Sigmoid colon (tissue), 6 donors: ENCODE measurements at regions not wholly inside any gene's neighbourhood (a gene's known extent, or its start where the extent isn't known, plus 50 kb on each side); places are given as distances from the start of the nearest gene placed in this dataset.

Experiments
- DNase-seq: peaks from one replicate; pipeline ENCODE4 v3.0.0-alpha.2; 2019
- H3K27ac ChIP-seq, 4 donors: fragments of 200-600 bp; sonication (generic); one replicate each; pipeline ENCODE4 v1.5.1; 2016 to 2019; ENCODE audit warnings: mild to moderate bottlenecking in 1 of 4
- H3K27me3 ChIP-seq, 3 donors: fragments of 200-600 bp; sonication (generic); one replicate each; pipeline ENCODE4 v1.5.1; 2019; ENCODE audit warnings: mild to moderate bottlenecking in 1 of 3
- H3K36me3 ChIP-seq, 4 donors: fragments of 200-600 bp; sonication (generic); one replicate each; pipeline ENCODE4 v1.5.1; 2016 to 2019
- H3K4me1 ChIP-seq, 4 donors: fragments of 200-600 bp; sonication (generic); one replicate each; pipeline ENCODE4 v1.5.1; 2017 to 2019
- H3K4me3 ChIP-seq, 4 donors: fragments of 200-600 bp; sonication (generic); one replicate each; pipeline ENCODE4 v1.5.1; 2017 to 2019; ENCODE audit warnings: mild to moderate bottlenecking in 2 of 4, moderate library complexity in 1 of 4
- H3K9me3 ChIP-seq, 4 donors: fragments of 200-600 bp in 3 of 4; sonication (generic) in 3 of 4; one replicate each; pipeline versions ENCODE4 v1.5.1 to v1.6.1; 2013 to 2019
- EP300 ChIP-seq, 4 donors: sonication (generic); formaldehyde crosslinking; IDR thresholded peaks; one replicate each; pipeline ENCODE4 v1.6.1; 2017; ENCODE audit warnings: antibody characterized with exemption in 4 of 4
- POLR2A ChIP-seq, 2 donors: fragments of 450-650 bp; IDR thresholded peaks; one replicate each; pipeline ENCODE4 v1.6.1; 2016; ENCODE audit warnings: antibody characterized with exemption in 2 of 2, mild to moderate bottlenecking in 2 of 2, moderate library complexity in 2 of 2
- POLR2AphosphoS5 ChIP-seq, 4 donors: sonication (generic); formaldehyde crosslinking; IDR thresholded peaks; one replicate each; pipeline ENCODE4 v1.6.1; 2017; ENCODE audit warnings: antibody characterized with exemption in 4 of 4
- WGBS, 2 donors: extraction: QIAGEN DNeasy Blood & Tissue Kit; methylation state at CpG; one replicate each; pipeline ENCODE4 v1.1.7; 2013; 5-methylcytosine and 5-hydroxymethylcytosine counted together
- intact Hi-C: fragments of 100-400 bp; cut with DNase I; formaldehyde crosslinking; loops from one replicate; pipeline ENCODE4 v1.15.1; 2023
- TF ChIP-seq, protein P1 (sequence below), 4 experiments: fragments of 450-650 bp in 3 of 4; fragments of 200-600 bp in 1 of 4; IDR thresholded peaks; one replicate each; pipeline ENCODE4 v1.5.1; 2016 to 2019; ENCODE audit warnings: antibody characterized with exemption in 4 of 4, mild to moderate bottlenecking in 3 of 4, moderate library complexity in 2 of 4
- donor health status: healthy with polysubstance abuse.
- donor health status: healthy.

DNA sequence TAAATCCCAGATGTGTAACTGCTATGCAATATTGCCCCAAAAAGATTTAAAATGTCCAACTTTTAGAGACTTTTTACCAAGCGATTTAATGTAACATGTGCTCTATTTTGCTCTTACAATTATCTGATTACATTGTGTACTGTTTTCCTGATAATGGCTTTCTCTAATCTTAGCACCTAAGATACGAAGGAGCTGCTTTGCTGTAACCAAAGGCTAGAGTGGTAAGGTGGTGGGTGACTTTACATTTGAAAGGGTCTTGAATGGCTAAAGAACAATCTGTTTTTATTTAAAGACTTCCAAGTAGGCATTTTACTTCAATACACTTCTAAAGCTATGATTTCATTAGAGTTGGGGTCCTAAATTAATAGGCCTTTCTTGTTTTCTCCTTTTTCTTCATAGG lies 1201.6 kb upstream of the MAP3K7 start:
- Histone ChIP-seq H3K27me3 (no peaks in the 10 kb centered on the region), H3K36me3 (no peaks in the 10 kb centered on the region), H3K4me1 (no peaks in the 10 kb centered on the region), H3K27ac (no peak overlapping the region), H3K4me3 (no peak overlapping the region), H3K9me3 (no peaks in the 10 kb centered on the region)
- WGBS, 2 donors: 67 to 76% methylated on average over 2 of the region's 2 CpGs
- intact Hi-C loops: no loop called here
- DNase-seq: no peak
- TF ChIP-seq EP300 (IDR thresholded peaks at IDR 0.05): no peak
- TF ChIP-seq POLR2A (IDR thresholded peaks at IDR 0.05): no peak
- no peak for TF ChIP-seq POLR2AphosphoS5 (IDR thresholded peaks at IDR 0.05)
- TF ChIP-seq, protein P1, sequence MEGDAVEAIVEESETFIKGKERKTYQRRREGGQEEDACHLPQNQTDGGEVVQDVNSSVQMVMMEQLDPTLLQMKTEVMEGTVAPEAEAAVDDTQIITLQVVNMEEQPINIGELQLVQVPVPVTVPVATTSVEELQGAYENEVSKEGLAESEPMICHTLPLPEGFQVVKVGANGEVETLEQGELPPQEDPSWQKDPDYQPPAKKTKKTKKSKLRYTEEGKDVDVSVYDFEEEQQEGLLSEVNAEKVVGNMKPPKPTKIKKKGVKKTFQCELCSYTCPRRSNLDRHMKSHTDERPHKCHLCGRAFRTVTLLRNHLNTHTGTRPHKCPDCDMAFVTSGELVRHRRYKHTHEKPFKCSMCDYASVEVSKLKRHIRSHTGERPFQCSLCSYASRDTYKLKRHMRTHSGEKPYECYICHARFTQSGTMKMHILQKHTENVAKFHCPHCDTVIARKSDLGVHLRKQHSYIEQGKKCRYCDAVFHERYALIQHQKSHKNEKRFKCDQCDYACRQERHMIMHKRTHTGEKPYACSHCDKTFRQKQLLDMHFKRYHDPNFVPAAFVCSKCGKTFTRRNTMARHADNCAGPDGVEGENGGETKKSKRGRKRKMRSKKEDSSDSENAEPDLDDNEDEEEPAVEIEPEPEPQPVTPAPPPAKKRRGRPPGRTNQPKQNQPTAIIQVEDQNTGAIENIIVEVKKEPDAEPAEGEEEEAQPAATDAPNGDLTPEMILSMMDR (IDR thresholded peaks at IDR 0.05): no peak

DNA sequence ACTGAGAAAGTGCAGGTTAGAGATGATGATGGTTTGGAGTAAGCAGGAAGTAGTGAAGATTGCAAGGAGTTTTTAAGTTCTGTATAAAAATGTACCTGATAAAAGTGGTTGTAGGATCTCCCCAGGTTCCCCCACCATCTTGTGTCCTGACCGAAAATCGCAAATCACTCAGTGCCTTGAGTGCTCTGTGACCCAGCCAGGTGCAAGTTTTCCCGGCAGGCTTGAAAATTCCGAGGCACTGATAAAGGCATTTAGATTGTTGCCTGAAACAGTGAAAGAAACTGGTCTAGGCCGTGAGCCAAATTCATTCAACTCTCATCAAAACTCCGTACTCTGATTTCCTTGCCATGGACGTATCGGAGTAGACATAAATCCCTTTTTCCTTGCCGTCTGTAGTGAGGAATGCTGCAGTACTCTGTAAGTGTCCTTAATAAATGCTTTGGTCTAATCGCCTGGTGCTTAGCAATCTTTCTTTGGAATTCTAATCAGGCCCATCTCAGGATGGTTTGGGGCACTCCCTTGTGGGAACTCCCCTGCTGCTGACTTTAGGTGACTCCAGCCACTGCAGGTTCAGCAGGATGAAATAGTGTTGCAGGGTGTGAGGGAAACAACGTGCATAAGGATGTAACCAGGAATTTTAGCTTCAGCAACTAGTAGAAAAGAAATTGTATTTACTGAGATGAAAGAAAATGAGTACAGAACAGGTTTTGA lies 1199.8 kb upstream of the MAP3K7 start:
- Histone ChIP-seq H3K27me3 (no peaks in the 10 kb centered on the region), H3K27ac (no peak overlapping the region), H3K9me3 (no peaks in the 10 kb centered on the region), H3K4me1 (no peaks in the 10 kb centered on the region), H3K36me3 (no peaks in the 10 kb centered on the region), H3K4me3 (no peak overlapping the region)
- WGBS, 2 donors: 77 to 83% methylated on average over 11 of the region's 11 CpGs
- TF ChIP-seq EP300 (IDR thresholded peaks at IDR 0.05) (no peak), POLR2AphosphoS5 (IDR thresholded peaks at IDR 0.05) (no peak), POLR2A (IDR thresholded peaks at IDR 0.05) (no peak)
- TF ChIP-seq, protein P1 (IDR thresholded peaks at IDR 0.05): no peak
- intact Hi-C loops: no loop called here
- DNase-seq: no peak

GRCh38 chr6:91782802-91783201 lies 1195.9 kb upstream of the MAP3K7 start:
- no peak overlapping the region for H3K4me3 ChIP-seq
- 78 to 79% methylated on average over 2 of the region's 2 CpGs for WGBS, 2 donors
- TF ChIP-seq EP300 (IDR thresholded peaks at IDR 0.05): no peak
- TF ChIP-seq, protein P1 (IDR thresholded peaks at IDR 0.05): no peak
- no peak for TF ChIP-seq POLR2A (IDR thresholded peaks at IDR 0.05)
- H3K27me3 ChIP-seq: no peaks in the 10 kb centered on the region
- no peaks in the 10 kb centered on the region for H3K36me3 ChIP-seq
- intact Hi-C loops: no loop called here
- no peaks in the 10 kb centered on the region for H3K9me3 ChIP-seq
- no peak for DNase-seq
- H3K27ac ChIP-seq: no peak overlapping the region
- H3K4me1 ChIP-seq: no peaks in the 10 kb centered on the region

- 15 to 57% methylated on average over 3 of the region's 3 CpGs for WGBS, 2 donors
- Histone ChIP-seq H3K9me3 (no peaks in the 10 kb centered on the region), H3K4me3 (no peak overlapping the region), H3K4me1 (no peaks in the 10 kb centered on the region), H3K36me3 (no peaks in the 10 kb centered on the region), H3K27me3 (no peaks in the 10 kb centered on the region), H3K27ac (no peak overlapping the region)
- intact Hi-C loops: no loop called here
- TF ChIP-seq EP300 (IDR thresholded peaks at IDR 0.05): no peak
- no peak for TF ChIP-seq POLR2AphosphoS5 (IDR thresholded peaks at IDR 0.05)
- TF ChIP-seq POLR2A (IDR thresholded peaks at IDR 0.05): no peak
- TF ChIP-seq, protein P1 (IDR thresholded peaks at IDR 0.05): no peak
- no peak for DNase-seq
Measured at GRCh38 chr6:91781946-91782345, 1195.1 kb upstream of the MAP3K7 start.

DNA sequence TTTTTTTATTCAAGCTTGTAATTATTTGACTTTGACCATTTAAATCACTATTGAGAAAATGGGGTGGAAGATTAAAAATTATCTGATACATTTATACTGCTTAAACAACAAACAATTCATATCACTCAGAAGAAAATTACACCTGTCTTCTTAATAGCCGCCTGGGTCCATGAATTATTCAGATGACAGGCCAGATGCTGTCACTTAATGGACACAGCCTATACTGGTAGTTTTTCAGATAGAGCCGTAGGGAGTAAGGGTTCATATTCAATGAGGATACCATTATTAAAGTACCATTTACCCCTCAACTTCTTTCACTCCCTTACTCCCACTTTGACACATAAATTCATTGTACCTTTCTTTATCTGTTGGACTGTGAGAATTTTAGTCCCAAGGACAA lies 1193.4 kb upstream of the MAP3K7 start:
- TF ChIP-seq POLR2AphosphoS5 (IDR thresholded peaks at IDR 0.05) (no peak), EP300 (IDR thresholded peaks at IDR 0.05) (no peak), POLR2A (IDR thresholded peaks at IDR 0.05) (no peak)
- DNase-seq: no peak
- no peaks in the 10 kb centered on the region for H3K4me1 ChIP-seq
- no peak overlapping the region for H3K27ac ChIP-seq
- no peak overlapping the region for H3K4me3 ChIP-seq
- H3K36me3 ChIP-seq: no peaks in the 10 kb centered on the region
- intact Hi-C loops: no loop called here
- 85 to 93% methylated on average over 2 of the region's 2 CpGs for WGBS, 2 donors
- no peaks in the 10 kb centered on the region for H3K27me3 ChIP-seq
- H3K9me3 ChIP-seq: peaks cover 0 to 5% (median 1%) of the 10 kb centered on the region in 4 donors
